Endothelial cell of umbilical vein (primary cell): ENCODE measurements at regions not wholly inside any gene's neighbourhood (a gene's known extent, or its start where the extent isn't known, plus 50 kb on each side); places are given as distances from the start of the nearest gene placed in this dataset.

Experiments used
- GATA2 ChIP-seq: IDR thresholded peaks from 2 replicates; pipeline ENCODE4 v1.7.0; 2011; ENCODE audit warnings: low read depth, mild to moderate bottlenecking, moderate library complexity, mixed read lengths, low read length; ENCODE audit not compliant: insufficient read length, insufficient read depth
- JUN ChIP-seq: IDR thresholded peaks from 2 replicates; pipeline ENCODE4 v1.6.1; 2011; ENCODE audit warnings: borderline replicate concordance, low read depth; ENCODE audit not compliant: insufficient read length, insufficient read depth
- POLR2A ChIP-seq: IDR thresholded peaks from 2 replicates; pipeline ENCODE4 v1.6.1; 2012; ENCODE audit warnings: low read depth, mild to moderate bottlenecking, control low read depth, low read length
- TF ChIP-seq, protein P1 (sequence below), 2 donors: IDR thresholded peaks; 1 replicate in 1 of 2; 2 replicates in 1 of 2; pipeline ENCODE4 v1.5.1; 2011; ENCODE audit warnings: low read length in 2 of 2, mild to moderate bottlenecking in 2 of 2, moderate library complexity in 2 of 2, control low read depth in 1 of 2, inconsistent platforms in 1 of 2, low read depth in 1 of 2; ENCODE audit not compliant: insufficient read depth in 1 of 2; ENCODE audit errors: extremely low read depth in 1 of 2

DNA sequence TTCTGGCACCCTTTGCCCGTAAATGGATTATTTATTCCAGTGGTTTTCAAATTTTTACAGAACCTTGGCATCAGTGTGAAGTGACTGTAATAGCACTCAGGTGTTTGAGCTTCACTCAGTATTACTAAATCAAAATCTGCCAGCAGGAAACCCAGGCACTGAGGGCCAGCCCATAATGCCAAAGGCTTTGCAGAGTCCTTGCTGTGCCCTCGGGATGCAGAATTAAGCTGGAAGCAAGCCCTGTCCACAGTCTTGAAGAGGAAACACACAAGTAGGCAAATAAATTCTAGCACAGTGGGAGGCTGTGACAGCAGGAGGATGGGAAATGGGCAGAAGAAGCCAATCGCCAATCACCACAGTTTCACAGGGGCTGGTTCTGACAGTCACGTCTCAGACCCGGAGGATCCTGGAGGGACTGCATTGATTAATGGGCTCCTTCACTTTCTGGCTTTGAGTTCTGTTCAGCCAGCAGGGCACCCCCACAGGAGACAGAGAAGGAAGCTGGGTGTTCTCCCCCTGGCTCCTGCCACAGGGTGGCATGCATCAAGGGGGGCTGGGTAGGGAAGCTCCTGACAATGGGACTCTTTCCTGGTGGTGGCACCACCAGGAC is 138.8 kb downstream of the MTNR1A start:
- TF ChIP-seq, protein P1, sequence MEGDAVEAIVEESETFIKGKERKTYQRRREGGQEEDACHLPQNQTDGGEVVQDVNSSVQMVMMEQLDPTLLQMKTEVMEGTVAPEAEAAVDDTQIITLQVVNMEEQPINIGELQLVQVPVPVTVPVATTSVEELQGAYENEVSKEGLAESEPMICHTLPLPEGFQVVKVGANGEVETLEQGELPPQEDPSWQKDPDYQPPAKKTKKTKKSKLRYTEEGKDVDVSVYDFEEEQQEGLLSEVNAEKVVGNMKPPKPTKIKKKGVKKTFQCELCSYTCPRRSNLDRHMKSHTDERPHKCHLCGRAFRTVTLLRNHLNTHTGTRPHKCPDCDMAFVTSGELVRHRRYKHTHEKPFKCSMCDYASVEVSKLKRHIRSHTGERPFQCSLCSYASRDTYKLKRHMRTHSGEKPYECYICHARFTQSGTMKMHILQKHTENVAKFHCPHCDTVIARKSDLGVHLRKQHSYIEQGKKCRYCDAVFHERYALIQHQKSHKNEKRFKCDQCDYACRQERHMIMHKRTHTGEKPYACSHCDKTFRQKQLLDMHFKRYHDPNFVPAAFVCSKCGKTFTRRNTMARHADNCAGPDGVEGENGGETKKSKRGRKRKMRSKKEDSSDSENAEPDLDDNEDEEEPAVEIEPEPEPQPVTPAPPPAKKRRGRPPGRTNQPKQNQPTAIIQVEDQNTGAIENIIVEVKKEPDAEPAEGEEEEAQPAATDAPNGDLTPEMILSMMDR (IDR thresholded peaks at IDR 0.05; ENCODE audit: extremely low read depth in 1 of 2, insufficient read depth in 1 of 2, low read depth in 1 of 2, low read length in 2 of 2), result no peak
- TF ChIP-seq GATA2, result no peak
- no peak for TF ChIP-seq POLR2A
- no peak for TF ChIP-seq JUN
